GM21515 (cell line): ENCODE measurements at regions not wholly inside any gene's neighbourhood (a gene's known extent, or its start where the extent isn't known, plus 50 kb on each side); places are given as distances from the start of the nearest gene placed in this dataset.
"Not testable (repeated sequence)": the region's sequence is repeated elsewhere in the genome, so short reads cannot be mapped to it uniquely, and the experiment has no call there.

Experiments
- ATAC-seq: cut with Tn5 transposase; IDR thresholded peaks from one replicate; pipeline ENCODE4 v1.9.1; 2021; ENCODE audit not compliant: unreplicated experiment

DNA sequence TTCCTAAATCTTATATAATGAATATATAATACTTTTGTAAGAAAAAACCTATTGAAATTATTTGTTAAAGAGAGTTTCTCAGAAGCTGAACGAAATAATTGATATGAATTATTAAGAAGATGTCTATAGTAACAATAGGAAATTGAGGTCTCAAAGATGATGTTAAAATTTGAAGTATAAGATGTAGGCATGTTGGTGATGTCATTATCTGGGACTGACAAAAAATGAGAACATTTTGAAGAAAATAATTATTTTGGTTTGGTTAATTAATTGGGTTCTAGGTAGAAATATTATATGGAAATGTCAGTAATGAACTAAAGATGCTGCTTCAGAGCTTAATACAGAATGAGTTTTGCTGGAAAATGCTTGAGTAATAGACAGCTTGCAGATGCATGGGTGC, 501.4 kb upstream of the ST8SIA4 start:
- no peak for ATAC-seq

DNA sequence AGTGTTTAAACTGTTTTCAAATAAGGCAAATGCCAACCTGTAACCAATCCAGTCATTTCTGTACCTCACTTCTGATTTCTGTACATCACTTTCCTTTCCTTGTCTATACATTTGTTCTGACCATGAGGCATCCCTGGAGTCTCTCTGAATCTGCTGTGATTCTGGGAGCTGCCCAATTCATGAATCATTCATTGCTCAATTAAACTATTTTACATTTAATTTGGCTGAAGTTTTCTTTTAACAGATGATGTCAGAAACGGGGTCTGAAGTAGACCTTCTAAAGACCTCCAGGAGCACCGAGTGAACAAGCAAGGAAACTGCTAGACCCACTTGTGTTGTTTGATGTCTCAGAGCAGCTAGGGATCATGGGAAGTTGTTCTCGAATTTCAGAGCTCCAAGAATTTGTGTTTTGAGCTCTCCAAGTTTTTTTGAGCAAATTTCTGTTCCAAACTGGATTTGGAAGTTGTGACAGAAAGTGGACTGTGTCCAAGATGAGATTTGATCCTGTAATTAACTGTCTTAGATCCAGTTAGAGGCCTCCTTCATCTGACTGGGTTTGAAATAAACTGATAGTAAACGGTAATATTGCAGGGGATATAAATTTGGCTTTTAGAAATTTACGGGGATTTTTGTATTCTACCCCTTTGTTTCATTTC, 490.8 kb upstream of the ST8SIA4 start:
- ATAC-seq = no peak

- ATAC-seq = peak; percentile 75
Observed at GRCh38 chr5:101390151-101390908, 487.2 kb upstream of the ST8SIA4 start.

GRCh38 chr5:101385276-101385675, 482.2 kb upstream of the ST8SIA4 start:
- ATAC-seq = no peak

- no peak for ATAC-seq
Observed at GRCh38 chr5:101370181-101370580, 467.1 kb upstream of the ST8SIA4 start.

DNA sequence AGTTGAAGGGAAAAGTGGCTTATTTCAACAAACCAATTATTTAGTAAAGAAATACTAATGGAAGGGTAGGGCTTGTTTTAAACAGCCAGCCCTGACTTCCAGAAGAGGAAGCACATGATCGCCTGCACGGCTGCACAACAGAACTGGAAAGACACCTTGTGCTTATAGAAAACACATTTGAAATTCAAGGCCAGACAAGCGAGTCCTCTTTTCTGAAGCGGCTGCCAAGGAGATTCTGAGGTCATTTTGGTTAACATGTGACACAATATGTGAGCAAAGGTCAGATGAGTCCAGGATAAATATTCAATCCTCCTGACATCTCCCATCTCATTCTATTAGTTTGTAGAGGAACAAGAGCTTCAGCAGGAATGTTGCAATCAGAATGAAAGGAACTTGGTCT, 461.4 kb upstream of the ST8SIA4 start:
- ATAC-seq = no peak

- no peak for ATAC-seq
Observed at GRCh38 chr5:101362067-101362466, 459.0 kb upstream of the ST8SIA4 start.

DNA sequence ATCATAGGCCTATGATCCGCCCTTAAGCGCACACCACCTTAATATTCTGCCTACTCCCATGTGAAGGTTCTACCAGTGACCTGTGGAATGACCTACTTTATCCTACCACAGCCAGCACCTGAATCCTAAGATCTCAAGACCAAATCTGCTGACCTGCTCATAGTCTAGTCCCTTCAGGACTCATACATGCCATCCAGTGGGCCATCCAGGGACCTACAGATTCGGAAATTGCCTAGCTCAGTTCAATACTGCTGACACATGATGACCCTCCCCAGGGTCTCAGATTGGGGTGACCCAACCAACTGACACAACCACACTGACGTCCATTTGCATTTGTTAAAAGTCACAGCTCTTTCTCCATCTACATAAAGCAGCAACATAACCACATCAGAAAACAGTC, 443.8 kb upstream of the ST8SIA4 start:
- no peak for ATAC-seq

DNA sequence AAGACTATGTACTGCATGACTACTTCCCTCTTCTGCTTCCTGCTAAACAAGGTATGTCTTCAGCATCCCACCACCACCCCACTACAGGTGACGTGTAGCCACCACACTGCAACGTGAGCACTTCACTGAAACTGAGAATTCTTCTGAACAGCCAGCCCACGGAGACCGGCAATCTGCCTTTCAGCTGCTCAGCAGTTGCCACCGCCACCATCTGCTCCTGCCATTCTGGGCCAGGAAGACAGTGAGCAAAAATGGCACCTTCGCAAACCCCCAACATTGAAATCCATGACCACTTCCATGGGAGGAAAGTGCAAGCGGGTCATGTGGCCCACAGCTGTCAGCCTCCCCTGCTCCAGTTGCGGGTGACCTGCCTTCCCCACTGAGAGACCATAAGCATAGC, 443.4 kb upstream of the ST8SIA4 start:
- no peak for ATAC-seq

GRCh38 chr5:101338226-101338625, 435.1 kb upstream of the ST8SIA4 start:
- ATAC-seq = no peak

- ATAC-seq = no peak
Observed at GRCh38 chr5:101327816-101328215, 424.7 kb upstream of the ST8SIA4 start.

DNA sequence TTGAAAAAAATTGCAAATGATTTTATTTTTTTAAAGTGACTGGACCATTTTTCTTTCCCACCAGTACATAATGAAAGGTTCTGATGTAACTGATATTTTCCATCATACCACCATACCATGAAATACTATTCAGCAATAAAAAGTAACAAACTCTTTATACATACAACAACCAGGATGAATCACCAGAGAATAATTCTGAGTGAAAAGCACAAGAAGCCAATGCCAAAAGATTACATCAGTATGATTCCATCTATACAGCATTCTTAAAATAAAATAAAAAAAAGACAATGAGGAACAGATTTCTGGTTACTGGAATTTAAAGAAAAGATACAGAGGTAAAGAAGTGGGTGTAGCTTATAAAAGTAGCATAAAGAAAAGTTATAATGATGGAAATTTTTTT, 423.7 kb upstream of the ST8SIA4 start:
- no peak for ATAC-seq

GRCh38 chr5:101316401-101316800, 413.3 kb upstream of the ST8SIA4 start:
- ATAC-seq = not testable (repeated sequence)

- no peak for ATAC-seq
Observed at GRCh38 chr5:101306391-101307137, 403.5 kb upstream of the ST8SIA4 start.

DNA sequence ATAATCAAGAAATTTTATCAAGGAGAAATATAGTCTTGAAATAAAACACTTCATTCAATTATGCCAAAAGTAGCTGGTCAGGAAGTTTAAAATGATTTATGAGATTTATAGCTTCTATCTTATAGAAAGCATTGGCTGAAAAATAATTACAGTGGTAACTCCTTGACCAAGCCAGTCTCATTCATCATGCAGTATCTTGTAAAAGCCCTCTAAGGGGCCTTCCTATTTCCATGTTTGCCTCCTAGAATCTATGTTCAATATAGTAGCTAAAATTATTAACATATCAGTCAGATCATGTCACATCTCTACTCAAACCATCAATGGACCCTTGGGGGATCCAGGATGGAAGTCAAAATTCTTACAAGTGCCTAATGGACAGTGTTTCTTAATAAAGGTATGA, 393.4 kb upstream of the ST8SIA4 start:
- no peak for ATAC-seq

DNA sequence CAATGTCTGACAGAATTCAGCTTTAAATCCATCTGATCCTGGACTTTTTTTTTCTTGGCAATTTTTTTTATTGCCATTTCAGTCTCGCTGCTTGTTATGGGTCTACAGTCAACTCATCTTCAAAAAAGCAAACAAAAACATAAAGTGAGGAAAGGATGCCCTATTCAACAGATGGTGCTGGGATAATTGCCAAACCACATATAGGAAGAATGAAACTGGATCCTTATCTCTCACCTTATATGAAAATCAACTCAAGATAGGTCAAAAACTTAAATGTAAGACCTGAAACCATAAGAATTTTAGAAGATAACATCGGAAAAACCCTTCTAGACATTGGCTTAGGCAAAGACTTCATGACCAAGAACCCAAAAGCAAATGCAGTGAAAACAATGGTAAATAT, 389.1 kb upstream of the ST8SIA4 start:
- ATAC-seq = no peak

GRCh38 chr5:101290761-101291160, 387.7 kb upstream of the ST8SIA4 start:
- ATAC-seq = not testable (repeated sequence)

- no peak for ATAC-seq
Observed at GRCh38 chr5:101288633-101289032, 385.6 kb upstream of the ST8SIA4 start.

DNA sequence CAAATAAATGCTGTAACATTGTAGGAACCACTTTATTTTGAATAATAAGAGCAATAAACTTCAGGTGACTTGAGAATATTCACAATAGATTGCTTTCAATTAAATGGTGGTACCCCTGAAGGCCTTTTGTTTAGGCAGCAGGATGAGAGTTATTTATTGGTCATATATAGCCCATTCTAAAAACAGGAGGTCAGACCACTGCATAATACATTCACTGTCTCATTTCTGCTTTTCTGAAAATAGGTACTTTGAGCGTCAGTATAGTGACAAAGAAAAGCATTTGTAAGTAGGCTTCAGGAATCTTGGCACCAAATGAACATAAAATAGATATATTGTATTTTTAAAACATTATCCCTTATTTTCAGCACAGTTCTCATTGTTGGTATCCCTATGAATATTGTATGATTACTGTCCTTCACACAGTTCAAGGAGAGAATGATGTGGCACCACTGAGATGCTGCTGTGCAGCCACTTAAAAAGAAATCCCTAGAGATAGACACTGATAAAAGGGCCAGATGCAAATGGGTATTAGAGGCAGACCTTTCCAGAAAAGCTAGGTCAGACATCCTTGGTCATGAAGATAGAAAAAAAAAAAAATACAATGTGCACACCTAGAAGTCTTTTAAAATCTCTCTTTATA, 381.8 kb upstream of the ST8SIA4 start:
- no peak for ATAC-seq

GRCh38 chr5:101283938-101284337, 380.9 kb upstream of the ST8SIA4 start:
- not testable (repeated sequence) for ATAC-seq

GRCh38 chr5:101278917-101279316, 375.8 kb upstream of the ST8SIA4 start:
- ATAC-seq = no peak
